Activated CD8-positive, alpha-beta T cell treated with anti-CD3 and anti-CD28 coated beads, Interleukin-2, amount 10 ng/mL, durations not matched to agents 7 days and 5 days (primary cell): ENCODE measurements at regions not wholly inside any gene's neighbourhood (a gene's known extent, or its start where the extent isn't known, plus 50 kb on each side); places are given as distances from the start of the nearest gene placed in this dataset.

Experiments
- ATAC-seq: fragments of 150-1000 bp; cut with Tn5 transposase; one replicate; pipeline ENCODE4 v1.10.0; 2021; ENCODE audit warnings: moderate library complexity
- CTCF ChIA-PET: fragments of 350-600 bp; sonication (Branson Sonifier 250); formaldehyde crosslinking; loops from one replicate; lab custom pipeline; 2021; ENCODE audit warnings: antibody characterized with exemption; lab: Charles Lee
- POLR2A ChIA-PET: fragments of 350-600 bp; sonication (Branson Sonifier 250); formaldehyde crosslinking; loops from one replicate; lab custom pipeline; 2021; ENCODE audit warnings: antibody characterized with exemption; lab: Charles Lee
- DNase-seq: peaks from one replicate; pipeline ENCODE4 v3.0.0-alpha.2; 2020
- H3K27ac Mint-ChIP-seq: one replicate; pipeline ENCODE4 v1.8.0; 2021; ENCODE audit warnings: mild to moderate bottlenecking, mixed read lengths
- H3K27me3 Mint-ChIP-seq: one replicate; pipeline ENCODE4 v1.8.0; 2021; ENCODE audit warnings: low read depth, mixed read lengths
- H3K36me3 Mint-ChIP-seq: one replicate; pipeline ENCODE4 v1.8.0; 2021; ENCODE audit warnings: low read depth, mixed read lengths
- H3K4me1 Mint-ChIP-seq: one replicate; pipeline ENCODE4 v1.8.0; 2021; ENCODE audit warnings: low read depth, mixed read lengths
- H3K4me3 Mint-ChIP-seq: one replicate; pipeline ENCODE4 v1.8.0; 2021; ENCODE audit warnings: mild to moderate bottlenecking, mixed read lengths
- H3K9me3 Mint-ChIP-seq: one replicate; pipeline ENCODE4 v1.8.0; 2022; ENCODE audit warnings: mixed read lengths; ENCODE audit not compliant: insufficient read depth

DNA sequence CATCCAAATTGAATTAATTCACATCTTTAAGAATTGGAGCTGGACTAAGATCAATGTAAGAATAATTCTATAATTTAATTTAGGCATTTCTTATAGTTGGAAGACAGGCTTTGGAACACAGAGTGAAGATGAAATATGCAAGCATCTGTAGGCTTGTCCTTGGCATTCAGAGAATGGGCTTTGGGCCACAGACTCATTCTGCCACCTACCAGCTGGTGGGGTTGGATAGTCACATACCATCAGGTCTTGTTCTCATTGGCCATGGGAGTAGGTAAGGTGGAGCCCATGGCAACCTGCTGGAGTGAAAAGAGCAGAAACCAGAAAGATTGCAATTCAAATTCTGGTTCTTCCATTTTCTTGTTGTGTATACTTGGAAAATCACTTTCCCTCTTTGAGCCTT lies 300.3 kb downstream of the CYRIA start:
- POLR2A ChIA-PET: no interaction called here
- no peak overlapping the region for H3K27ac Mint-ChIP-seq

DNA sequence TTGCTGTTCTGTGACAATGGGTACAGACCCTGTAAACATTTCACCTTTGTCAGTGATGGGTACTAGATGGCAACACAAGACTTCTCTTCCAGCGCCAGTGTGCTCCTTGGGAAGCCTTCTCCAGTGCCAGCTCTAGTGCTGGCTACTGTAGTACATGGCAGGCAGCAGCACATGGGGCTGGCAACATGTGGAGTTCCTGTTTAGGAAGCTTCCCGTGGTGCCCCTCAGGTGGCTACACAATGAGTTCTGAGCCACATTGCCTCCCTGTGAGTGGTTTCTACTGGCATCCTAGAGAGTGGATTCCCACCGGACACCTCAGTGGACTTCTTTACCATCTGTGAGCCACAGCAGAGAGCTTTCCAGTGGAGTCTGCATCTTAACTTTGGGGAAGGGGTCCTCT lies 302.1 kb downstream of the CYRIA start:
- DNase-seq: no peak
- ChIA-PET POLR2A (no interaction called here), CTCF (no interaction called here)
- Mint-ChIP-seq H3K27ac (no peak overlapping the region), H3K36me3 (no peaks in the 10 kb centered on the region), H3K27me3 (no peaks in the 10 kb centered on the region), H3K4me1 (no peaks in the 10 kb centered on the region), H3K9me3 (no peaks in the 10 kb centered on the region), H3K4me3 (no peak overlapping the region)
- no peak for ATAC-seq

More for the DNA sequence above, 300.3 kb downstream of the CYRIA start:
- H3K27me3 Mint-ChIP-seq: no peaks in the 10 kb centered on the region
- H3K36me3 Mint-ChIP-seq: no peaks in the 10 kb centered on the region
- H3K9me3 Mint-ChIP-seq: no peaks in the 10 kb centered on the region
- H3K4me1 Mint-ChIP-seq: no peaks in the 10 kb centered on the region
- H3K4me3 Mint-ChIP-seq: no peak overlapping the region
- DNase-seq (no peak), ATAC-seq (no peak)
- CTCF ChIA-PET: no interaction called here

DNA sequence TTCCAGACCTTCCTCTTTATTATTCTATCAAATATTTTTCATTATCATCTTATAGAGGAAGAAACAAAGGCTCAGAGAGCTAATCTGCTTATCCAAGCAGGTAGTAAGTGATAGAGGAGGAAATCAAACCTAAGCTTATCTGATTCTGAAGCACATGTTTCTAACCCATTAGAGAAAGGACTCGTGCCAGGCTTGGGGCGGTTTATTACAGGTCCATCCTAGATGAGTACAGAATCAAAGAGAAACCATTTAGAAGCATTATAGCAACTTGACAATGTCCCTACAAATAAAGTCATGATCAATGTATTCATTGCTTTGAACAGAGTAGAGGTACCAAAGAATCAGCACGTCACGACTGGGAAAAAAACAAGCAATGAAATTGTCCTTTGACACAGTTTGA lies 303.0 kb downstream of the CYRIA start:
- H3K4me1 Mint-ChIP-seq: no peaks in the 10 kb centered on the region
- no peak for ATAC-seq
- H3K36me3 Mint-ChIP-seq: no peaks in the 10 kb centered on the region
- CTCF ChIA-PET: no interaction called here
- no peak for DNase-seq
- no peaks in the 10 kb centered on the region for H3K27me3 Mint-ChIP-seq
- no peak overlapping the region for H3K27ac Mint-ChIP-seq
- POLR2A ChIA-PET: no interaction called here
- H3K4me3 Mint-ChIP-seq: no peak overlapping the region
- no peaks in the 10 kb centered on the region for H3K9me3 Mint-ChIP-seq

DNA sequence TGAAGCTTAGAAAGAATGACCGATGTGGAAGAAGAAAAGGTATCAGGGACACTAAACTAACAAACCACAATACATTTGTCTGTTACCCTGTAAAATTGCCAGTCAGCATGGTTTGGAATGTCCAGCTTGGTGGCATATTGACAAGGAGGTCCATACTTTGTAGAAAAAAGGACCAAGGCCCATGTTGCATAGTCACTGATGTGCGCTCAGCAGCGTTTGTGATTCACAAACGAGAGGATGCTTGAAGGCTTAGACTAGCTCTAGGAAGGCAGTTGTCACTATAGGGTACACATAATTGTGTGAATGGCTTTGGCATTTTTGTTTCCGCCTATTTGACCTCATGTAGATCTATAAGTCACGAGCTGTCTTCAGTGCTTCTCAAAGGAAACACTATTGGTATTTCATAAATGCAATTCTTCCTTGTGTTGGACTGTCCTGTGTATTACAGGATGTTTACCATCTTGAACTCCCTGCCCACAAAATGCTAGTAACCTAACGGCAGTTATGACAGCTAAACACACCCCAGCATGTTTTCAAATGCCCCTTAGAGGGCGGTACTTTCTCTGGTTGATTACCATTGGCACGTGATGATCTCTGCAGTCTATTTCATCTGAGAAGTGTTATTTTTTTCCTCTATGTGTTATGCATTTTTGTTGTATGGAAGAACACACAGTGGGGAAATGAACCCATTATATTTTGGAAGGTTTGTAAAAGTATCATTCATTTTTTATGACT lies 304.2 kb downstream of the CYRIA start:
- Mint-ChIP-seq H3K27ac (no peak overlapping the region), H3K4me3 (no peak overlapping the region), H3K9me3 (no peaks in the 10 kb centered on the region), H3K4me1 (no peaks in the 10 kb centered on the region), H3K36me3 (no peaks in the 10 kb centered on the region), H3K27me3 (no peaks in the 10 kb centered on the region)
- POLR2A ChIA-PET: interaction anchor here (0.6 kb wide), 1 partner anchor 1304 kb away, joined by 3 read pairs; no protein-coding TSS in a partner anchor
- DNase-seq (no peak), ATAC-seq (no peak)
- CTCF ChIA-PET: no interaction called here

DNA sequence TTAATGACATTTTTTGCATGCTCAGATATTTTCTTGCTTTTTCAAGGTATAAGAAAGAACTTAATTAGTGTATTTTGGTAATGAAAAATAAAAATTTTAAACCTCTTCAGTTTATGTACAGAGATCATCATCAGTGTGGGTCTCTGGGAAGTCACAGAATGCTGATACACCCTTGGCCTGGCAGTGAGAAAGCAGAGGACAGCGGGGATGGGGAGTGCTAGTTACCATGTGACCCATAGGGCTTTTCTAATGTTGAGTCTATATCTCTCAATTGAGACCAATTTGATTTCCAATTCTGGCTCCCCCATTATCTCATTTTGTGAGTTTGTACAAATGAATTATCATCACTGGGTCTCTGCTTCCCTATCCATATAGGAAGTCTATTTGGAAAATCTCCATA lies 305.7 kb downstream of the CYRIA start:
- H3K27ac Mint-ChIP-seq: no peak overlapping the region
- no peak for DNase-seq
- ChIA-PET CTCF (no interaction called here), POLR2A (no interaction called here)
- H3K4me1 Mint-ChIP-seq: no peaks in the 10 kb centered on the region
- no peak overlapping the region for H3K4me3 Mint-ChIP-seq
- no peaks in the 10 kb centered on the region for H3K36me3 Mint-ChIP-seq
- H3K9me3 Mint-ChIP-seq: no peaks in the 10 kb centered on the region
- no peak for ATAC-seq
- H3K27me3 Mint-ChIP-seq: no peaks in the 10 kb centered on the region

DNA sequence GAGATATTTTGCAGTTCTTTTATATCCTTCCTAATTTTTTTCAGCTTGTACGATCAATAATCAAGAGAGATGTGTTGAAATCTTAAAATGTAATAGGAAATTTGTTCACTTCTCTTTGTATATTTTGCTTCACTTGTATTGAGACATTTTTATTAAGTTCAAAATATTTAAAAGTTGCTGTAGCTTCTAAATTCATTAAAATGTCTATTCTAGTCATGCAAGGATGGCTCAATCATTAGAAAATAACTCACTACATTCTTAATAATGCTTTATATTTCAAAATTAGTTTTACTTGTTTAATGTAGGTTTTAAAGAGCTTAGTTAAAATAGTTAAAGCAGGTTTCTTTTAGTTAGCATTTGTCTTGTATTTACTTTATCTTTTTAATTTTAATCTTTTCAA lies 308.4 kb downstream of the CYRIA start:
- H3K27me3 Mint-ChIP-seq: no peaks in the 10 kb centered on the region
- H3K4me1 Mint-ChIP-seq: no peaks in the 10 kb centered on the region
- no peak overlapping the region for H3K27ac Mint-ChIP-seq
- ChIA-PET CTCF (no interaction called here), POLR2A (no interaction called here)
- ATAC-seq (no peak), DNase-seq (no peak)
- H3K9me3 Mint-ChIP-seq: no peaks in the 10 kb centered on the region
- no peaks in the 10 kb centered on the region for H3K36me3 Mint-ChIP-seq
- H3K4me3 Mint-ChIP-seq: no peak overlapping the region

DNA sequence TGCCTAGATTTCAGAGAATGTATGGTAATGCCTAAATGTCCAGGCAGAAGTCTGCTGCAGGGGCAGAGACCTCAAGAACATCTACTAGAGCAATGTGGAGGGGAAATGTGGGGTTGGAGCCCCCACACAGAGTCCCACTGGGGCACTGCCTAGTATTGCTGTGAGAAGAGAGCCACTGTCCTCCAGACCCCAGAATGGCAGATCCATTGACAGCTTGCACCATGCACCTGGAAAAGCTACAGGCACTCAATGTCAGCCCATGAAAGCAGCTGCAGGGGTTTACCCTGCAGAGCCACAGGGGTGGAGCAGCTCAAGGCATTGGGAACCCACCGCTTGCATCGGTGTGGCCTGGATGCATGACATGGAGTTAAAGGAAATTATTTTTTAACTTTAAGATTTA lies 314.1 kb downstream of the CYRIA start:
- Mint-ChIP-seq H3K27ac (no peak overlapping the region), H3K36me3 (no peaks in the 10 kb centered on the region), H3K4me1 (no peaks in the 10 kb centered on the region), H3K27me3 (no peaks in the 10 kb centered on the region), H3K9me3 (no peaks in the 10 kb centered on the region), H3K4me3 (no peak overlapping the region)
- ATAC-seq (no peak), DNase-seq (no peak)
- CTCF ChIA-PET: no interaction called here
- POLR2A ChIA-PET: no interaction called here

DNA sequence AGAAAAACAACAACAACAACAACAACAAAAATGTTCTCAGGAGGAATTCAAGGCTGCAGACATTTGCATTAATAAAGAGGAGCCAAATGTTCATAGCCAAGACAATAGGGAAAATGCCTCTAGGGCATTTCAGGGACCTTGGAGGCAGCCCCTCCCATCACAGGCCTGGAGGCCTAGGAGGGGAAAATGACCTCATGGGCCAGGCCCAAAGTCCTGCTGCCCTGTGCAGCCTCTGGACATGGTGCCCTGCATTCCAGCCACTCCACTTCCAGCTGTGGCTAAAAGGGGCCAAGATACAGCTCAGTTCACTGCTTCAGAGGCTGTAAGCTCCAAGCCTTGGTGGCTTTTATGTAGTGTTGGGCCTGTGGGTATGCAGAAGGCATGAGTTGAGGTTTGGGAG lies 314.5 kb downstream of the CYRIA start:
- no peaks in the 10 kb centered on the region for H3K36me3 Mint-ChIP-seq
- no peaks in the 10 kb centered on the region for H3K4me1 Mint-ChIP-seq
- ChIA-PET POLR2A (no interaction called here), CTCF (no interaction called here)
- ATAC-seq (no peak), DNase-seq (no peak)
- no peaks in the 10 kb centered on the region for H3K27me3 Mint-ChIP-seq
- no peaks in the 10 kb centered on the region for H3K9me3 Mint-ChIP-seq
- H3K27ac Mint-ChIP-seq: no peak overlapping the region
- no peak overlapping the region for H3K4me3 Mint-ChIP-seq

DNA sequence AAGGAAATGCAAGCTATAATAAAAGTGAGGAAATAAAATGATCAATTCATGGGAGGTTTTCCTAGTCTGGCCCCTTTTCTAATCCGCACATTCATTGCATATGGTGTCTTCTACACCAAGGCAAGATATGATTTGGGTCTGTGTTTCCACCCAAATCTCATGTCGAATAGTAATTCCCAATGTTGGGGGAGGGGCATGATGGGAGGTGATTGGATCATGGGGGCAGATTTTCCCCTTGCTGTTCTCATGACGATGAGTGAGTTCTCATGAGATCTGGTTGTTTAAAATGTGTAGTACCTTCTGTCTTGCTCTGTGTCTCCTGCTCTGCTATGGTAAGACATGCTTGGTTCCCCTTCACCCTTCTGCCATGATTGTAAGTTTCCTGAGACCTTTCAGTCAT lies 315.4 kb downstream of the CYRIA start:
- POLR2A ChIA-PET: no interaction called here
- CTCF ChIA-PET: no interaction called here
- no peaks in the 10 kb centered on the region for H3K9me3 Mint-ChIP-seq
- H3K27ac Mint-ChIP-seq: no peak overlapping the region
- H3K27me3 Mint-ChIP-seq: no peaks in the 10 kb centered on the region
- no peak for DNase-seq
- no peak for ATAC-seq
- H3K36me3 Mint-ChIP-seq: no peaks in the 10 kb centered on the region
- H3K4me3 Mint-ChIP-seq: no peak overlapping the region
- H3K4me1 Mint-ChIP-seq: no peaks in the 10 kb centered on the region

DNA sequence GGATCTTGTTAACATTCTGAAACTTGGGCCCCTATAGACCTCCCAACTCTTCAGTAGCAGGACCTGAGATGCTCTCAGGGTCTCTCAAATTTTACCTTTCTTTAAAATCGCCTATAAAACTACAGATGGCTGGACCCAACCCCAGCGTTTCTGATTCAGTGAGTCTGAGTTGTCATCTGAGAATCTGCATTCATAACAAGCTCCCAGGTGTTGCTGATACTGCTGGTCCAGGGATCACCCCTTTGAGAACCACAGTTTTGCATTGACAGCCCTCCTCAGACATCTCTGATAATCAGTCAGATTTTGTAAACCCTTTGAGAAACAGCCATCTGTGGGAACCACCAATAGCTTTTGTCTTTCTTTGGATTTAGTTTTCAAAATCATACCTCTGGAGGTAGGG lies 315.8 kb downstream of the CYRIA start:
- Mint-ChIP-seq H3K4me3 (no peak overlapping the region), H3K27ac (no peak overlapping the region), H3K9me3 (no peaks in the 10 kb centered on the region), H3K4me1 (no peaks in the 10 kb centered on the region), H3K27me3 (no peaks in the 10 kb centered on the region), H3K36me3 (no peaks in the 10 kb centered on the region)
- ATAC-seq: no peak
- ChIA-PET CTCF (no interaction called here), POLR2A (no interaction called here)
- no peak for DNase-seq

DNA sequence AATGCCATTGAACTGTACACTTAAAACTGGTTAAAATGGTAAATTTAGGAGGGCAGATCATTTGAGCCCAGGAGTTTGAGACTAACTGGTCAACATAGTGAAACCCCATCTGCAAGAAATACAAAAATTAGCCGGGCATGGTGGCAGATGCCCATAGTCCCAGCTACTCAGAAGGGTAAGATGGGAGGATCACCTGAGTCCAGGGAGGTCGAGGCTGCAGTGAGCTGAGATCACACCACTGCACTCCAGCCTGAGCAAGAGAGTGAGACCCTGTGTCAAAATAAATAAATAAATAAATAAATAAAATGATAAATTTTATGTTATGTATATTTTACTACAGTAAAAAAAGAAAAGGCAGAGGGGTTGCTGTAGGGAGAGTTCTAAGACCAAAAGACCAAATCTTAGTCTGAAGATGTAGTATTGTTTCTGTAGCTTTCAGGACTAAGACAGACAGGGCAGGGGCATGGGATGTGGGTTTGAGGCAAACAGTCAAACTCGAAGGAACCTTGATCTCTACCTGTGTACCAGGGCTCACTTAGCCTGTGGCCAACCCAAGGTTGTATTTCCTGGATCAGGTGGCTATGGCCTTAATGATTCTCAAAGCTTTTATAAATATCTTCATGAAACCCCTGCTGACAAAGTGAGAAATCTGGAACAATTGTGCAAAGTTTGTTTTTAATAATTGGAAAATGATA lies 316.7 kb downstream of the CYRIA start:
- ChIA-PET POLR2A (no interaction called here), CTCF (no interaction called here)
- DNase-seq (no peak), ATAC-seq (no peak)
- no peak overlapping the region for H3K4me3 Mint-ChIP-seq
- H3K36me3 Mint-ChIP-seq: no peaks in the 10 kb centered on the region
- H3K4me1 Mint-ChIP-seq: no peaks in the 10 kb centered on the region
- no peak overlapping the region for H3K27ac Mint-ChIP-seq
- no peaks in the 10 kb centered on the region for H3K9me3 Mint-ChIP-seq
- H3K27me3 Mint-ChIP-seq: no peaks in the 10 kb centered on the region

DNA sequence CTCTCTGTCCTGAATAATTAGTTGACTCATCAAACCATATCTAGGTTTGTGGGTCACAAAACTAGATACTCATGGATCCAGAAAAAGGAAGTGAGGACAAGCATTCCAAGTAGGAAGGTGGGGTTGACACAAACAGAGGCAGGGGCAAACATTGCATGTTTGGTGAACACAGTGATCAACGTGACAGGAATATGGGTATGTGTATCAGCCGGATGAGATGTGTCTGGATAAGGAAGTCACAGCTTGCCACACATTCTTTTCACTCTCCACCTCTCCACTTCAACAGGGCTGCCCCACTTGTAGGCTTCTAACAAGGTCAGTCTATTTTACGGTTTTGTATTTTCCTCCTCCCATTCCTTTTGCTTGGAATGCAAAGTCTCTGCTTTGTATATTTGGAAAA lies 319.0 kb downstream of the CYRIA start:
- H3K36me3 Mint-ChIP-seq: no peaks in the 10 kb centered on the region
- H3K4me1 Mint-ChIP-seq: no peaks in the 10 kb centered on the region
- ChIA-PET POLR2A (no interaction called here), CTCF (no interaction called here)
- no peak for ATAC-seq
- H3K4me3 Mint-ChIP-seq: no peak overlapping the region
- no peak for DNase-seq
- H3K9me3 Mint-ChIP-seq: no peaks in the 10 kb centered on the region
- no peaks in the 10 kb centered on the region for H3K27me3 Mint-ChIP-seq
- no peak overlapping the region for H3K27ac Mint-ChIP-seq
